NCI-H526 treated with DMSO at 0.1 percent for 48 hours (cell line): ENCODE measurements at regions not wholly inside any gene's neighbourhood (a gene's known extent, or its start where the extent isn't known, plus 50 kb on each side); places are given as distances from the start of the nearest gene placed in this dataset.
"Not testable (repeated sequence)": the region's sequence is repeated elsewhere in the genome, so short reads cannot be mapped to it uniquely, and the experiment has no call there.

ENCODE experiments used
- DNase-seq: peaks from one replicate; lab custom pipeline; 2025; lab: John Stamatoyannopoulos, UW

DNA sequence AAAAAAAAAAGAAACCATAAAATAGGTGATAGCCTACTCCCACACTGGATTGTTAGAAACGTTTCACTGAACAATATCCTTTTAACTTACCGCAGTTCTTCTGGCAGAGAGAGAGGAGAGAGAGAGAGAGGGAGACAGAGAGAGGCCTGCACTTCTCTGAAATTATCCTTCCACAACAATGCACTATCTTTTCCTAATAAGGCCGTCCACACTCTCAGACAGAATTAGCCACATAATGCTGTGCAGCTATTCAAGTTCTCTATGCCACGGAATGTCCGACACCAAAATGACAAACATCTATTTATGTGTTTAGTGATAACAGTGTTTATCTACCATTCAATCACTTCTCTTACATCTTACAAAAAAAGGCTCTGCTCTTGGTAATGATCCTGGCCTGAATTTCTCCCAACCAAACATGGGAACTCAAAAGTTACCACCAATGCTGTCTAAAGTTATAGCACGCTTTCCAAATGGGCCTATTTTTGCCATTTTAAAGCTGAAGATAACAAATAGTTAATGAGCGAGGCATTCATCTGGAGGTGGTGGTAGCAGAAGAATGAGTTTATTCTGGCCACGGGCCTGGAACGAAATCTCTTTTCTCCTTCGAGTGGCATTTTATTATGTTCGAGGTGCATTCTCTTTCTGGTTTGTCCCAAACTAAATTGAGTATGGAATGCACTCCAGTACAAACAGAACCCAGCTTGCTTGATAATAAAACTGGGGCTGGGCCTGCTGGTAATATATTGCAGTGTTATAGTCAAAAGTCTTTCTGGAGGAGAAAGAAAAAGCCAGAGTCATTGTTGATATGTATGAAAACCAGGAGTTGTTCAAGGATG, 160.2 kb upstream of the SVIL start:
- DNase-seq: no peak

DNA sequence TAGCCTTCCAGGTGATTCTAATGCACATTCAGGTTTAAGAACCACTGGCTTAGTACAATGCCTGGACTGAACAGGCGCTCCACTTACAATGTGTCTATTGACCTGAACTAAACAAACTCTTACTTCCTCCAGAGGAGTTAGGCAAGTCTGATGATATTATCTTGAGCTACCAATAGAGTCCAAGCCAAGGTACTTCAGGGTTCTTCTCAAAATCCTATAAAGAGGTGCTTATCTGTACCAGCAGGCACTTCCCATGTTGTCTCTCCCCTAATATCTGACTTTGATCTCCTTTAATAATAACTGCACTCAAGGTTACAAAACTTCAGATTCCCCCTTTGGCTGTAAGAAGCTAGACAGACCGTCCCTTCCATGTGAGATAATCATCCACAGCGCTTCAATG, 157.0 kb upstream of the SVIL start:
- DNase-seq: no peak

DNA sequence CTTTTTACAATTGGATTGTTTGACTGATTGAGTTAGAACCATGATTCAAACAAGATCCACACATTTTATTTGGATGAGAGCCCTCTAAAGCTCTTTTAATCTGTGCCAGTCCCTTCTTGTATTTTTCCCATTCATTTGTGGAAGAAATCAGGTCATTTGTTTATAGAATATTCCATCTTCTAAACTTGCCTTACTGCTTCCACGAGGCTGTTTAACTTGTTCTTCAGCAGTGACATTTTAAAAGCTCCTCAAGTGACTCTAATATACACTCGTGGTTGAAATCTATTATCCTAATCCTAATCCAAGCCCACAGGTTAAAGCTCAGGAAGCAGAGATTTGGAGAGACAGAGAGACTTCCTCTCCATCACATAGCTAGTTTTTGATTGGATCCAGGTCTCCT, 155.4 kb upstream of the SVIL start:
- no peak for DNase-seq

DNA sequence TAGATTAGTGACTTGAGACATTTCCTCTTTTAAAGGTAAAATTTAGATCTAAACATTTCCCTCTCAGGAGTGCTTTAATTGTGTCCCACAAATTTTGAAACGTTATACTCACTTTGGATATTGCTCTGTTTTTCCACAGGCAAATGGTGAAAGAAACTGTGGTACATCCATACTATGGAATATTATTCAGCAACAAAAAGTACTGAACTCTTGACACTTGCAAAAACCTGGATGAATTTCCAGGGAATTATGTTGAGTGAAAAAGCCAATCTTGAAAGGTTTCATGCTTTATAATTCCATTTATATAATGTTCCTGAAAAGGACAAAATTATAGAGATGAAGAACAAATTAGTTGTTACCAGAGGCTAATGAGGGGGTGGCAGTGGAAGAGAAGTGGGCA, 153.3 kb upstream of the SVIL start:
- no peak for DNase-seq

DNA sequence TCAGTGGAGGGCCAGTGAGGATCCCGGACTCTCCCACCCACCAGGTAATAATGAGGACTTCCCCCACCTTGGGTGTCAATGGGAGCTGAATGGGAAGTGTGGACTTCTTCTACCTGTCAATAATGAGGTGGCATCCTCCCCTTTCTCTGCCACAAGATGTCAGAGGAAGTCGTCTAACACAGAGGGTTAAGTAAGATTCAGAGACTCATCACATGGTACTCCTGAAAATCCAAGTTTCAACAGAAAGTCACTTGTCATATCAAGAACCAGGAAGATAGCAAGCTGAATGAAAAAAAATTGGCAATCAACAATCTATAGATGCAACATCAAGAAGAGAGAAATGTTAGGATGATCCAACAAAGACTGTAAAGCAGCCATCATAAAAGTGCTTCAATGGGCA, 150.9 kb upstream of the SVIL start:
- no peak for DNase-seq

DNA sequence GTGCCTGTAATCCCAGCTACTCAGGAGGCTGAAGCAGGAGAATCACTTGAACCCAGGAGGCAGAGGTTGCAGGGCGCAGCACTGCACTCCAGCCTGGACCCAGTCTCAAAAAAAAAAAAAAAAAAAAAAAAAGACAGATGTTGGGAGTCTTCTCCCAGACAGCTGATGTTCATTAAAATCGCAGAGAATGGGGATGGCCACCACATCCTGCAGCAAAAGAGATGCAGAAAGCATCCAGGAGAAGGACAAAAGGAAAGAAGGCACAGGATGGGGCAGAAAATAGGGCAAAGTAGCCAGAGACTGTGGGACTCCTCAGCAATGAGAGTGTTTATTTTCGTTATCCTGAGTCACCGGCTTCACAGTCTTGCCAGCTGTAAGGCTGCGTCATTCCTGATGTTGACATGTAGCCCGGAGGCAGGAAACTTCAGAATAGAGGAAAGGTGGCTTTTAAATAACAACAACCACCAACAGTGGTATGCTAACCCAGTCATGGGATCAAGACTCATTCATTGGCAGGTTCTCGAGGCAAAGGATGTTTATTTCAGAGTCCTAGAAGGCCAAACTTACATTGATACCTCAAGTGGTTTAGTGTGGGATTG, 149.5 kb upstream of the SVIL start:
- DNase-seq: no peak

DNA sequence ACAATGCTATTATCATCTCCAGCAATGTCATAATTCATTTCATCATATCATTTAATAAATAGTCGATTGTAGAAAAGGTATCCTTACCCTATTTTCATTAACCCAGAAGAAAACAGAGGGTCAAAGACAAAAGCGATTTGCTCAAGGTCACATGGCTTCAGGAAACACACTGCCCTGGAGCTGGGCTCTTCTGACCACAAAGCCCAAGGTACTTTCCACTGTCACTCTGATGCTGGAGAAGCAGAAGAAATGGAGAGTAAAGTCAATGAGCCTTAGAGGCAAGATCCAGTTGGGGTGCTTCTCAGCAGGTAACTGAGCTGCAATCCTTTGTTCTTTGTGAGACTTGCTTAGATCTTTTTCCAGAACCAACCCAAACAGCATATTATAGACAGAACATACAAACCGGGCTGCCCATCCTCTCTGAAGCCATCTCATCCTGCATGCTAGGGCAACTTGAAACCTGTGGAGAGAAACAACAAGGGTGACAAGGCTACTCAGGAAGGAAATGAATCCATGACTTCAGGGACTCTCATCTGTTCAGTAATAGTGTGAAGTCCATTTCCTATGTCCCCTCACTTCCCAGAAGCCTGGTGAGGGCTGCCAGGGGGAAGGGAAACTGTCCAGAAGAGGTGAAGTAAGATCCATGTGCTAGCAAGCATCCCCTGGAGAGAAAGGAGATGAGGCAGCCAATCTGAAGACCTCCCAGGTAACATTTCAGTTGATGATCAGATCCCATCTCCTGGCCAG, 148.6 kb upstream of the SVIL start:
- no peak for DNase-seq

DNA sequence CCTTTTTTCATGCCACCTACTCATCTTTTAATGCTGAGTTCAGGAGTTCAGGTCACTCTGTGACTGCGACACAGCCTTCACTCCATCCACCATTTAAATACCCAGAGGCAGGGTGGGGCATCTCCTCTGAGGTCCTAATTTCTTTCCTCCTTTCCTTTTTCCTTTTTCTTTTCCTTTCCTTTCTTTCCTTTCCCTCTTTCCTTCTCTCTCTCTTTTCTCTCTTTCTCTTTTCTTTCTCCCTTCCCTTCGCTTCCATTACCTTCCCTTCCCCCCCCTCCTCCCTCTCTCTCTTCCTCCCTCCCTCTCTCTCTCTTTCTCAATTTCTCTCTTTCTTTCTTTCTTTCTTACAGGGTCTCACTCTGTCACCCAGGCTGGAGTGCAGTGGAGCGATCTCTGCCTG, 145.9 kb upstream of the SVIL start:
- DNase-seq: no peak

DNA sequence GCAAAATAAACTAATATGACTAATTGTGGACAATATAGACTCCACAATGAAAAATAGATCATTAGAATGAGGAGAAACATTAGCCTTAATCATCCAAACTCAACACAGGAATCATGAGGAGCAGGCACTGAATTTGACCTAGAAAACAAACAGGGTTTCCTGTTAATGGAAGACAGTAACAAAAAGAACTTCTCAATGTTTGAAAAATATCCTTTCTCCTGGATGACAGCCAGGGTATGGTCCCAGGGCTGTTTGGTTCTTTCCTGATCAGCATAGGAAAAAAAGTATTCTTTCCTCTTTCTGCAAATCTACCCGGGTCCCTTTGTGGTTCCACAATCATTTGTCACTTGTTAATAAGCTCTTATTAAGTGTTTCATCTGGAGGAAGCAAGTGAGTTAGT, 145.3 kb upstream of the SVIL start:
- no peak for DNase-seq

DNA sequence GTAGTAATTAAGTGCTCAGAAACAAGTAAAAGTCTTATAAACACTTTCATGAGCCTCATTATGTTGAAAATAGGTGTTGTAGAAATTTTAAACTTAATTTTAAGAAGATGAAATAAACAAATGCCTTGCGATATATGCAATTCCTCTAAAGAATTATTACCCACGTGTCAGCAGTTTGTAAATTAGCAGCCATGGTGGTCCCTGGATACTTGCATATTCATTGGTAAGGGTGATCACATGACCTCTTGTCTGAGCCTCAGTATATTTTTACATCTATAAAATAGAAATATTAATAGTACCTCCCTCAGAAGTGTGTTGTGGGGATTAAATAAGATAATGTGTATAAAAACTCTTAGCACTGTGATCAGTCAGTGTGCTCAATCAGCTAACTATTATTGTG, 141.5 kb upstream of the SVIL start:
- no peak for DNase-seq

DNA sequence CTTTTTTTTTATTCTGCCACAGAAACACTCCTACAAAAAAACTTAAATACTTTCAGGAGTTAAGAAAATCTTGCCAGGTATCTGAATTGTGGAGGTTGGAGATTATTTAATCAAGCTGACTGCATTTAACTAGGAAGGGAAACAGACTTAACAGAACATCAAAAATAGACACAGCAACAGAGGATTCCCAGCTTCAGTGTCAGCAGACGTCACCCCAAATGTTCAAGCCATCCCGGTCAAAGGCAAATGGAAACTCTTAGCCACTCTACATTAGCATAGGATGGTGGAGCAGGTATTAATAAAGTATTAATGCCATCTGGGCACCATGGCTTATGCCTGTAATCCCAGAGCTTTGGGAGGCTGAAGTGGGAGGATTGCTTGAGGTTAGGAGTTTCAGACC, 139.7 kb upstream of the SVIL start:
- DNase-seq: no peak

DNA sequence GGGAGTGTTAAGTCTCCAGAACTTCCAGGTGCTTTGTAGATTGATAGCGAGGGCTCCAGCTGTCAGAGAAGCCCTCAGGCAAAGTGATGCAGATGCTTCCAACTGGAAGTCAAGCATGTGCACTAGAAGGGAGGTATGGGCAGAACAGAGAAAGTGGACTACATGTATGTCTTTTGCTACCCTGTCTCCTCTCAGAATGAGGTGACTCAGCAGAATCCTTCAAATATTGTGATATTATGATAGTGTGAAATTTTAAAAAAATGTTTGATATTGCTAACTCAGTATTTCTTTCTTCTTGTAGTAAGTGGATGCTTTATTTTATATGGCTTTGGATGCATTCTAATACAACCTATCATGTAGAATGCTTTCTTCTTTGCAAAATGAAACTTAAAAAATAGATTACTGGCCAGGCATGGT, 138.9 kb upstream of the SVIL start:
- no peak for DNase-seq

DNA sequence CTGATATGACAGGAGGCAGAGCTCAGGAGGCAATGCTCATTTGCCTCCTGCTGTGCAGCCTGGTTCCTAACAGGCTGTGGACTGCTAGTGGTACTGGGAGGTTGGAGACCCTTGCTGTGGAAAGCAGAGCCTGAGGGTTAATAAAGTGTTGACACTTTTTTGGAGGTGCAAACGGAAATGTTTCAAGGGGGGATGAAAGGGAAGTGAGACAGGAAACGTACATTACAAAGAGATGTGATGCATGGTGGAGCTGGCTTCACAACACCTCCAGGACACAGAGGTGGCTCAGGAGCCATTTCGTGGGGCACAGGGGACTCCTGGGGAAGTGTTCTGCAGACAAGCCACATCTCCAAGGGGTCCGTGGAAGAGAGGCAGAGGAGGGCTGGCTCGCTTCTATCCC, 137.6 kb upstream of the SVIL start:
- DNase-seq: no peak

DNA sequence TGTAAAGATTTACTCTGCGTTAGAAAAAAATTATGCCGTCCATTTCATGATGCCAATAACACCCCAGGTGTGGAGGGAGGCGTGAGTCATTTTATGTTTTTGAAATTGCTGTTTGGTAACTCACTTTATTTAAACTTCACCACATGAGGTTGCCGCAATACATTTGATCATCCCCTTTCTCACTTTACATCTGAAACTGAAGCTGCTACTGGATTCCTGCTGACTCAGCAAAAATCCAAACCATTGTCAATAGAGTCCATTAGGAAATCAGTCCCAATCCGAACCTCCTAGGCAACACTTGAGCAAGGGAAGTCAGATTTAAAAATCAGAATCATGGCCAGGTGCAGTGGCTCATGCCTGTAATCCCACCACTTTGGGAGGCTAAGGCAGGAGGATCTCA, 136.6 kb upstream of the SVIL start:
- no peak for DNase-seq

DNA sequence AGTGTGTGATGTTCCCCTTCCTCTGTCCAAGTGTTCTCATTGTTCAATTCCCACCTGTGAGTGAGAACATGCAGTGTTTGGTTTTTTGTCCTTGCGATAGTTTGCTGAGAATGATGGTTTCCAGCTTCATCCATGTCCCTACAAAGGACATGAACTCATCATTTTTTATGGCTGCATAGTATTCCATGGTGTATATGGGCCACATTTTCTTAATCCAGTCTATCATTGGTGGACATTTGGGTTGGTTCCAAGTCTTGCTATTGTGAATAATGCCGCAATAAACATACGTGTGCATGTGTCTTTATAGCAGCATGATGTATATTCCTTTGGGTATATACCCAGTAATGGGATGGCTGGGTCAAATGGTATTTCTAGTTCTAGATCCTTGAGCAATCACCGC, 134.5 kb upstream of the SVIL start:
- DNase-seq: not testable (repeated sequence)

DNA sequence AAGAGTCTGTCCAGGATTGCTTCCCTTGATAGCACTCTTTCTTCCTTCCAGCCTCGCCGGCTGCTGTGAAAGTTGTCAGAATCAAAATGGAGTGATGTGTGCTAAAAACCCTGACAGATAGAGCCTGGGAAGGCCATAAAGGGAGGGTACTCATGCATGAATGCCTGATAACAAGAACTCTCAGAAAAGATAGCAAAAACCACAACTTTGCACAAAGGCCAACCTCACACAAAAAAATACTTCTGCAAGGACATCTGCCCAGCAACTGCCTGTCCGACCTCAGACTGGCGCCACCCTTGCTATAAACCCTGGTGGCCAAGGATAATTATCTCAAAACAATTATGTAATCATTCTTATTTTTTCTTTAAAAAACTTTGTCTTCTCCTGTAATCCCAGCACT, 133.2 kb upstream of the SVIL start:
- DNase-seq: no peak

DNA sequence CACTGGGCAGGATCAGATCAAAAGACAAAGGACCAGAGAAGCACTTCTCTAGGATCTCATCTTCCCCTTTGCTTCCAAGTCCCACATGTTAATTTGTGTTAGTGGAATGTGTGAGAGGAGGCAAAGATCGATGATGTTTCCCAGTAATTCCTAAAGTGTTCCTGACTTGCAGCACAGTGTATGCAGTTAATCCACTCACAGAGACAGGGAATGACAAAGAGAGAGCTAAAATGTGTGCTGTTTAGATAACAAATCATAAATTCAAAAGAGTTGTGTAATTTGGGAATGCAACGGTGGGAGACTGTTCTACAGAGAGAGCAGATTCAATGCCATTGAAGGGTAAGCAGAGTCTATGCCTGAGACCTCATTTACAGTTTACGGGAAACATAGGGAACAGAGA, 132.0 kb upstream of the SVIL start:
- DNase-seq: no peak

DNA sequence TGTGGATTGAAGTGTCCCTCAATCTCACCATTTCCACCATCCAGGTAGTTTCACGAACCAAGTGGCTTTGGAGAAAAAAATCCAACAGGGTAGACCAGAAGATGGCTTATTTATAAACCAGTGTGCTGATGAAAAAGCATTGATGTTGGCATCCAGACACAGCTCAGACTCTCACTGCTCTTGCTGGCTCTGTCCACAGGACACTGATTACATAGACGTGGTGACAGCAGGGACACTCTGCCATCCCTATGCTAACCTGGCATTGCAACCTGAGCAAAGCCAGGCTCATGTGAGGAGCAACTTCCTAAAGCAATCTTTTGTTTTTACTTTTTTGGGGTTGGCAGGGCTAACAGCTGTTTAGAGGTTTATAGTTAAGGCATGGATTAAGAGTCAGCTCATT, 130.6 kb upstream of the SVIL start:
- DNase-seq: no peak

DNA sequence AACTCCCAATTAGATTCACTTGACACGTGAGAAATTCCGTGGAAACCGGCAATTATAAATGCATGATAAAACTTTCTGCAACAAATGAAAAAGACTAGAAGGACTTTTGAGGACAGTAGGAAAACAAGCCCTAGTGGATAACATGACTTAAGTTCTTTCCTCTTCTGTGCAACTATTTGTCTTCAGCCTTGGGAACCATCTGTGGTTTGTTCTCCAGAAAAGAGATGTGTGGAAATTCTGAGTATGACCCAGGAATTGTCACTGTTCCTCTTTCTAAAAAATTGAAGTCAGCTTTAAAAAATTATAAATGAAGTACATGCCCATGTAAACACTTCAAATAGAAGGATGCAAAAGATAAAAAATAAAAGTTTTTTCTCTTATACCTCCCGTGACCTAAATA, 128.6 kb upstream of the SVIL start:
- DNase-seq: no peak

DNA sequence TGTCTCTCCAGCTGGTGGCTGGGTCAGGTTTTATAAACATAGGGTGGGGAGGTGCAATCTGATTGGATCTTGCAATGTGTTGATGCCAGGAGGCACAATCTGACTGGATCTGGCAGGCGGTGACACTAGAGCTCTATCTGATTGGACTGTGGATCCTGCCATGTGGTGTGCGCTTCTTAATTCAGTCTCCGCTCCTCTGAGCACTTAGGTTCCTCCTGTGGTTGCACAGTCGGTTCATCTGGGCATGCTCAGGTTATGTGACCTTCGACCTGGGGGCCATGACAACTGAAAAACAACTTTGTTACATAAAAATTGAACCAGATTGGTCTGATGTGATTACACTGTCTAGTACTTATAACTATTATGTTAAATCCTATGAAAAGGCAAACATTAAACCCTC, 127.1 kb upstream of the SVIL start:
- DNase-seq: no peak

DNA sequence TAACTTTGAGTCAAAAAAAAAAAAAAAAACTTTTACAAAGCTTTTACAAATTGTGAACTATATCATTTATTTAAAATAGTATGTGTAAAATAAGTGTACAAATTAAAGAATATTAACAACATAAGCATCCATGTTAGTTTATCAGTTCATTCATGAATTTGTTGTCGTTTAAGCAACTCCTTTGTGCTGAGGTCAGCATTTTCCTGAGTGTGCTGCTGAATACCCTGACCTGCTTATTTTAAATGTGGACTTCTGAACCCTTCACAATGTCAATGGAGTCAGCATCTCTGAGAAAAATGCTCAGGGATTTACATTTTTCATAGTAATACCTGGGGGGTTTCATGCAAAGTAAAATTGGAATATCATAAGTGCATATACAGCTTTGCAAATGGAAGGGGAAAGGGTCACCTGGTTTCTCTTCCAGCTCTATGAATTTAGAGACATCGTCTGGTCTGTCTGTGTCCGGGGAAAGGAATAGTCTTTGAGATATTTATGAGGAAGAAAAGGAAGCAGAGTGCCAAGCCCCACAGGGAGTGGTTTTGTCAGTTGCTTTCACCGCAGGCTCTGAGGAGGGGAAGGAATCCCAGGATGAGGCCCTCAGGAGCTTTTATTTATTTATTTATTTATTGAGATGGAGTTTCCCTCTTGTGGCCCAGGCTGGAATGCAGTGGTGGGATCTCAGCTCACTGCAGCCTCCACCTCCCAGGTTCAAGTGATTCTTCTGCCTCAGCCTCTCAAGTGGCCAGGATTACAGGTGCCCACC, 125.5 kb upstream of the SVIL start:
- DNase-seq: no peak

DNA sequence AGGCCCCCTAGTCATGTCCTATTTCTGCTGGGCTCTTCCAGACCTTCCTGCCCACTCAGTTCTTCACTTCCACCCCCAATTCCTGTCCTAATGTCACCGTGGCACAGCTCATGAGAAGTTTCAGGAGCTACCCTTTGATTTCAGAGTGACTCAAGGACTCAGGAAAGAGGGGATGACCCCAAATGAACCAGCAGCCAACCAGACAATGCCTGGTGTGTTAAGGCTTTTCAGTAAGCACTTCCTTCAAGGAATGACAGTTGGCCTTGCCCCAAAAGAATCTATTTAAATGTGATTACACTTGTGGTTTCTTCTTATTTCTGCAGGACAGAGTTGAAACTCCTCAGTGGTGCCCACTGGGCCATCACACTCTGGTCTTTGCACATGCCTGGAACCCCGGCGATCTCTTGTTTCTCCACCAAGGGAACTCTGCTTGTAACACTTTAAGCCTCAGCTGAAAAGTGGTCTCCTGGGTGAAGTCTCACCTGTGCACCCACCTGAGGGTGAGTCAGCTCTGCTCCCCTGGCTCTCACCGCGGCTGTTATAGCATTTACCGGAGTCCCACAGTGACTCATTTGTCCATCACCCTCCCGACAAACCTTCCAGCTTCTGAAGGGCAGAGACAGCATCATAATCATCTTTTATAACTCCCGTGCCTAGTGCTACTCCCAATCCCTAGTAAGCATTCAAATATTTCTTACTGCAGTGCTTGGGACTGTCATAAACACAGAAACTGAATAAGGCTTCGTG, 123.0 kb upstream of the SVIL start:
- no peak for DNase-seq
